ENCODE measurements at regions not wholly inside any gene's neighbourhood (a gene's known extent, or its start where the extent isn't known, plus 50 kb on each side); places are given as distances from the start of the nearest gene placed in this dataset.
"Not testable (repeated sequence)": the region's sequence is repeated elsewhere in the genome, so short reads cannot be mapped to it uniquely, and the experiment has no call there.

GRCh38 chr12:111271674-111272418 lies 97.0 kb downstream of the PHETA1 start:
- no peak for DNase-seq (ENCODE audit: low read depth)

DNA sequence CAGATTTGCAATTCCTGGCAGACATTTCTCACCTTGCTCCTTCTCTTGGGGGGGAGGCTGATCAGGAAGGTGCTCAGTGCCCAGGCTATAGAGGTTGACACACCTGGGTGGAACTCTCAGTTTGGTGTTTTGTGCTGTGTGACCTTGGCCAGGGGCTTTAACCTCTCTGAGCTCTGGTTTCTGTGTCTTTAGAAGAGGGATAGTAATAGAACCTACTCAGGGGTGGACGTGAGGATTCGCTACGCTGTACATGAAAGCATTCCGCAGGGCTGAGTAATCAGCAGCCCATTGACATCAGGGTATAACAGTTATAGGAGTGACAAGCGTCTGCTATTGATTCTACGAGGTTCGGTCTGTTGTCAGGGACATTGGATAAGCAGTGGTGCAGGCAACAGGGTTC lies 98.1 kb downstream of the PHETA1 start:
- DNase-seq (ENCODE audit: low read depth) = no peak

GRCh38 chr12:111270239-111270638 lies 98.7 kb downstream of the PHETA1 start:
- DNase-seq (ENCODE audit: low read depth) = no peak

DNA sequence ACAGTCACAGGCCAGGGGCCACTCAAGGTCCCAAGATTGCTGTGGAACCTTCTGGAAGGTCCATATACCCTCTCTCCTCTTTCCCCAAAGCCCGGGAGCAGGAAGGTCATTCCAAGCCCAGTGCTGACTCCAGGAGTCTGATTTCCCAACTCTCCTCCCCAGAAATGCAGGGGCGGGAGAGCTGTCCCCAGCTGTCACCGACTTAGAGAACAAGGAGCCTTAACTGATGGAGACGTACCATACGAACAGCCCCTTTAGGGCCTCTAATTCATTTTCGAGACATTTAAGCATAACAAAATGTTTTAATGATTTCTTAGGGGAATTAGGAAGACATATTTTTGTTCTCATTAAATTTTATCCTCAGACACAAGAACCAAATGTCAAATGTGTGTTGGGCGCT lies 99.2 kb downstream of the PHETA1 start:
- DNase-seq (ENCODE audit: low read depth) = no peak

GRCh38 chr12:111268738-111269572 lies 99.9 kb downstream of the PHETA1 start:
- DNase-seq (ENCODE audit: low read depth) = no peak

GRCh38 chr12:111267144-111267543 lies 101.8 kb downstream of the PHETA1 start:
- DNase-seq (ENCODE audit: low read depth) = no peak

DNA sequence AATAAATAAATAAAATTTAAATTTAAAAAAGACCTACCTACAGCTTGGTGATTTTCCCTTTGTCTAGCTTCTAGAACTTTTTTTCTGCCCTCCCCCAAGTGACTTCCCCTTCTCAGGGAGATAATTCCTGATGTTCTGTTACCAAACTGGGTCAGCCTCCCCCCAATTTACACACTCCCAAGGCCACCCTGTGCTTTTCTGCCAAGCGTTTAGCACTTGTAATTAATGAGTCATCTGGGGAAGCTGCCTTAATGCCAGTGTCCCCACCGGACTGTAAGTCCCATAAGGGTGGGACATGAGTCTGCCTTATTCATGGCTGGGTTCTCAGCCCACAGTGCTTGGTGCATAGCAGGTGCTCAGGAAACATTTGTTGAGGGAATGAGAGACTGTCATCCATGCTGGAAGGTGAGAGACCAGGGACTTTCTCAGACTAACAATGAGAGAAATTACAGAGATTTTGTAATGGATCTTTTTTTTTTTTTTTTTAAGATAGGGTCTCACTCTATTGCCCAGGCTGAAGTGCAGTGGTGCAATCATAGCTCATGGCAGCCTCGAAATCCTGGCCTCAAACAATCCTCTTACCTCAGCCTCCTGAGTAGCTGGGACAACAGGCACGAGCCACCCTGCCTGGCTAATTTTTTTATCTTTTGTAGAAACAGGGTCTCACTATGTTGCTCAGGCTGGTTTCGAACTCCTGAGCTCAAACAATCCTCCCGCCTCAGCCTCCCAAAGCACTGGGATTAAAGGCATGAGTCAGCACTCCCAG lies 106.8 kb downstream of the PHETA1 start:
- DNase-seq (ENCODE audit: low read depth) = no peak

DNA sequence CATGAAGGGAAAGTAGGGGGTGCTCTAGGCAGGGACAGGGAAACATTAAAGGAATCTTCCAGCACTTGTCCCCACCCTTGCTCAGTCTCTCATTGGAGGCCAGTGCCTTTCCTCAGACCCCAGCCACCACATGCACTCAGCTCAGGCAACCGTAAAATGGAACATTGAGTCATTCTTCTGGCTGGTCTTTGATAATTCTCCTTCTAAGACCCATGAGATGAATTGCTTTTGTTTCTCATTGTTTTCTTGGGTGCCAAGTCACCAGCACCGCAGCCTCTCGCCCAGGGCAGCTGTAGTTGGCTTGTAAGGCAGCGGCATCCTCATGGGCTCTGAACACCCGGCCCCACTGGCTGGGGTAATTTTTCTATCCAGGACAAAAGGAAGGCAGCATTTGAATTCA lies 108.2 kb downstream of the PHETA1 start:
- DNase-seq (ENCODE audit: low read depth) = no peak

DNA sequence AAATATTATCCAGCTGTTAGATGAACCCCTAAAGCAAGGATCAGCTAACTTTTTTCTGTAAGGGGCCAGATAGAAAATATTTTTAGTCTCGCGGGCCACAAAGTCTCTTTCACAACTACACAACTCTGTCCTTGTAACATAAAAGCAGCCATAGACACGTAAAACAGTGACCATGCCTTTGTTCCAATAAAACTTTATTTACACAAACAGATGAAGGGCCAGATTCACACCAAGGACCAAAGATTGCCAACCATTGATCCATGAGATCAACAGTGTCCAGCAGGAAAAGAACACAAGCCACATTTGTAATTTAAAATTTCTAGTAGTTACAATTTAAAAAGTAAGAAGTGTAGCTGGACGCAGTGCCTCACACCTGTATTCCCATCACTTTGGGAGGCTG lies 109.7 kb downstream of the PHETA1 start:
- no peak for DNase-seq (ENCODE audit: low read depth)

DNA sequence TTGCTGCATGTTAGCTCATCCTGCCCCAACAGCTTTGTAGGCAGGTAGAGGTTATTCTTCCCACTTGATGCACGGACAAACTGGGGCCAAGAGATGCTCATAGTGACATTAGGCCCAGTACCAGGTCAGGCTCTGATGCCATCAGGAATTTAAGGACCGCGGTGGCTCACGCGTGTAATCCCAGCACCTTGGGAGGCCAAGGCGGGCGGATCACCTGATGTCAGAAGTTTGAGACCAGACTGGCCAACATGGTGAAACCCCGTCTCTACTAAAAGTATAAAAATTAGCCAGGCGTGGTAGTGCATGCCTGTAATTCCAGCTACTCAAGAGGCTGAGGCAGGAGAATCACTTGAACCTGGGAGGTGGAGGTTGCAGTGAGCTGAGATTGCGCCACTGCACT lies 110.8 kb downstream of the PHETA1 start:
- DNase-seq (ENCODE audit: low read depth) = not testable (repeated sequence)

DNA sequence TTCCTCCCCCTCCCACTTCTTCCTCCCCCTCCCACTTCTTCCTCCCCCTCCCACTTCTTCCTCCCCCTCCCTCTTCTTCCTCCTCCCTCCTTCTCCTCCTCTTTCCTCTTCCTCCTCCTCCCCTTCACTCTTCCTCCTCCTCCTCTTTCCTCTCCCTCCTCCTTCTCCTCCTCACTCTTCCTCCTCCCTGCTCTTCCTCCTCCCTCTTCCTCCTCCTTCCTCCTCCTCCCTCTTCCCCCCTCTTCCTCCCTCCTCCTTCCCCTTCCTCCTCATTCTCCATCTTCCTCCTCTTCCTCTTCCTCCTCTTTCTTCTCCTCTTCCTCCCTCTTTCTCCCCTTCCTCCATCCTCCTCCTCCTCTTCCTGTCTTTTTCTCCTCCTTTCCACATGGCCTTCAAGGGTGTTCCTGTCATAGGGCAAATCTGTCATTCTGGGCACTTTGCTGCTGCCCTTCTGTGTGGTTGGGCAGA lies 111.4 kb downstream of the PHETA1 start:
- no peak for DNase-seq (ENCODE audit: low read depth)

GRCh38 chr12:111256629-111257434 lies 112.1 kb downstream of the PHETA1 start:
- DNase-seq (ENCODE audit: low read depth) = no peak

DNA sequence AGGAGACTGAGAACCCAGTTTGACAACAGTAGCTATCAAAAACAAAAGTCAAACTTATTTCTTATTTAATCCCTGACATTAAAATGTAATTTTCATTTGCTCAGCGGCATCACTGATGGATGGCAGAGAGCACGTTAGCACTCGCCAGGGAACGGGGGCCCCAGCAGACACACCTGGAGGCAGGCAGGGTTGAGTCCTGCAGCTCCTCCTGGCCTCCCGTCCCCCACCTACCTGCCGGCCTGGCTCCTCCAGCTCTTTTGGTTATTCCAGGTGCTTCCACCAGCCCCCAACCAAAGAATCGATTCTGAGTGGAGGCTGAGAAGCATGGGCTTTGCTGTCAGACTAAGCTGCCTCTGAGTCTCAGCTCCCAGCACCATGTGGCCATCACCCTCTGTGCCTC lies 113.6 kb downstream of the PHETA1 start:
- no peak for DNase-seq (ENCODE audit: low read depth)

GRCh38 chr12:111254106-111254505 lies 114.8 kb downstream of the PHETA1 start:
- DNase-seq (ENCODE audit: low read depth) = no peak

- DNase-seq (ENCODE audit: low read depth) = no peak
Observed at GRCh38 chr12:111253213-111253612, 115.7 kb downstream of the PHETA1 start.

- DNase-seq (ENCODE audit: low read depth) = no peak
Observed at GRCh38 chr12:111251787-111252186, 117.1 kb downstream of the PHETA1 start.

- DNase-seq (ENCODE audit: low read depth) = no peak
Observed at GRCh38 chr12:111251058-111251730, 117.7 kb downstream of the PHETA1 start.

- no peak for DNase-seq (ENCODE audit: low read depth)
Observed at GRCh38 chr12:111250251-111250881, 118.5 kb downstream of the PHETA1 start.

DNA sequence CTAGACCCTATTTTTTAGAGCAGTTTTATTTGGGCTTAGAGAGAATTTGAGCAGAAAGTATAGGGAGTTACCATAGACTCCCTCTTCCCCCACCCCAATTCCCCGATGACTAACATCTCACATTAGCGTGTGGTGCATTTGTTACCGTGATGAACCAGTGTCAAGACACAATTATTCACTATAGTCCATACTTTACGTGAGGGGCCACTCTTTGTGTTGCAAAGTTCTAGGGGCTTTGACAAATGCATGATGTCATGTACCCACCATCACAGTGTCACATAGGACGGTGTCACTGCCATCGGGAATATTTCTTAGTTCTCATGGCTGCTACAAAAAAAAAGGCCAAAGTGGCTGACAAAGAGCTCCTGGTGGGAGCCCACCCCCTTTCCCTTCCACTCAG lies 119.1 kb downstream of the PHETA1 start:
- DNase-seq (ENCODE audit: low read depth) = no peak

GRCh38 chr12:111249018-111249370 lies 119.9 kb downstream of the PHETA1 start:
- DNase-seq (ENCODE audit: low read depth) = no peak

All from amniotic epithelial cell (primary cell).